HL-60 (cell line): ENCODE measurements at regions not wholly inside any gene's neighbourhood (a gene's known extent, or its start where the extent isn't known, plus 50 kb on each side); places are given as distances from the start of the nearest gene placed in this dataset.

Experiments
- GABPA ChIP-seq: IDR thresholded peaks from 2 replicates; pipeline ENCODE4 v1.6.1; 2012; ENCODE audit warnings: low read depth
- POLR2AphosphoS5 ChIP-seq: IDR thresholded peaks from 2 replicates; pipeline ENCODE4 v1.6.1; 2012; ENCODE audit warnings: low read depth
- SPI1 ChIP-seq: IDR thresholded peaks from 2 replicates; pipeline ENCODE4 v1.6.1; 2012; ENCODE audit warnings: low read depth, mild to moderate bottlenecking, borderline replicate concordance
- TF ChIP-seq, protein P1 (sequence below): IDR thresholded peaks from one replicate; pipeline ENCODE4 v1.5.1; 2011; ENCODE audit warnings: low read length, control low read depth, inconsistent platforms; ENCODE audit not compliant: insufficient read depth
- TF ChIP-seq, protein P2 (sequence below): IDR thresholded peaks from 2 replicates; pipeline ENCODE4 v1.6.1; 2012; ENCODE audit warnings: low read depth; ENCODE audit not compliant: insufficient replicate concordance

DNA sequence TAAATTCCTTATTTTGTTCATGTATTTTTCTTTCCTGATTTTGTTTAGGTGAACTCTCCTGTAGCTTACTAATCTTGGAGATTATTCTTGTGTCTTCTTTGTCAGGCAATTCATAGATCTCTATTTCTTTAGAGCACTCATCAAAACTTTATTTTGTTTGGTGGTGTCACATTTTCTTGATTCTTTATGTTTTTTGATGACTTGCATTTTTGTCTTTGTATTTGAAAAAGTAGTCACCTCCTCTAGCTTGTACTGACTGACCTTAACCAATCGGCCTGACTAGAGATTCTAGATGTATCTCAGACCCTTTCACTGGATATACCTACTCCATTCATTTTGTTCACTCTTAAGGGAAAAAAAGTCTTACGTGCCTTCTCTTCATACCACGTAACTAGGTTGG is 986.3 kb upstream of the LRRTM1 start:
- TF ChIP-seq, protein P1, sequence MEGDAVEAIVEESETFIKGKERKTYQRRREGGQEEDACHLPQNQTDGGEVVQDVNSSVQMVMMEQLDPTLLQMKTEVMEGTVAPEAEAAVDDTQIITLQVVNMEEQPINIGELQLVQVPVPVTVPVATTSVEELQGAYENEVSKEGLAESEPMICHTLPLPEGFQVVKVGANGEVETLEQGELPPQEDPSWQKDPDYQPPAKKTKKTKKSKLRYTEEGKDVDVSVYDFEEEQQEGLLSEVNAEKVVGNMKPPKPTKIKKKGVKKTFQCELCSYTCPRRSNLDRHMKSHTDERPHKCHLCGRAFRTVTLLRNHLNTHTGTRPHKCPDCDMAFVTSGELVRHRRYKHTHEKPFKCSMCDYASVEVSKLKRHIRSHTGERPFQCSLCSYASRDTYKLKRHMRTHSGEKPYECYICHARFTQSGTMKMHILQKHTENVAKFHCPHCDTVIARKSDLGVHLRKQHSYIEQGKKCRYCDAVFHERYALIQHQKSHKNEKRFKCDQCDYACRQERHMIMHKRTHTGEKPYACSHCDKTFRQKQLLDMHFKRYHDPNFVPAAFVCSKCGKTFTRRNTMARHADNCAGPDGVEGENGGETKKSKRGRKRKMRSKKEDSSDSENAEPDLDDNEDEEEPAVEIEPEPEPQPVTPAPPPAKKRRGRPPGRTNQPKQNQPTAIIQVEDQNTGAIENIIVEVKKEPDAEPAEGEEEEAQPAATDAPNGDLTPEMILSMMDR: no peak
- no peak for TF ChIP-seq GABPA
- TF ChIP-seq POLR2AphosphoS5: no peak
- no peak for TF ChIP-seq SPI1
- TF ChIP-seq, protein P2, sequence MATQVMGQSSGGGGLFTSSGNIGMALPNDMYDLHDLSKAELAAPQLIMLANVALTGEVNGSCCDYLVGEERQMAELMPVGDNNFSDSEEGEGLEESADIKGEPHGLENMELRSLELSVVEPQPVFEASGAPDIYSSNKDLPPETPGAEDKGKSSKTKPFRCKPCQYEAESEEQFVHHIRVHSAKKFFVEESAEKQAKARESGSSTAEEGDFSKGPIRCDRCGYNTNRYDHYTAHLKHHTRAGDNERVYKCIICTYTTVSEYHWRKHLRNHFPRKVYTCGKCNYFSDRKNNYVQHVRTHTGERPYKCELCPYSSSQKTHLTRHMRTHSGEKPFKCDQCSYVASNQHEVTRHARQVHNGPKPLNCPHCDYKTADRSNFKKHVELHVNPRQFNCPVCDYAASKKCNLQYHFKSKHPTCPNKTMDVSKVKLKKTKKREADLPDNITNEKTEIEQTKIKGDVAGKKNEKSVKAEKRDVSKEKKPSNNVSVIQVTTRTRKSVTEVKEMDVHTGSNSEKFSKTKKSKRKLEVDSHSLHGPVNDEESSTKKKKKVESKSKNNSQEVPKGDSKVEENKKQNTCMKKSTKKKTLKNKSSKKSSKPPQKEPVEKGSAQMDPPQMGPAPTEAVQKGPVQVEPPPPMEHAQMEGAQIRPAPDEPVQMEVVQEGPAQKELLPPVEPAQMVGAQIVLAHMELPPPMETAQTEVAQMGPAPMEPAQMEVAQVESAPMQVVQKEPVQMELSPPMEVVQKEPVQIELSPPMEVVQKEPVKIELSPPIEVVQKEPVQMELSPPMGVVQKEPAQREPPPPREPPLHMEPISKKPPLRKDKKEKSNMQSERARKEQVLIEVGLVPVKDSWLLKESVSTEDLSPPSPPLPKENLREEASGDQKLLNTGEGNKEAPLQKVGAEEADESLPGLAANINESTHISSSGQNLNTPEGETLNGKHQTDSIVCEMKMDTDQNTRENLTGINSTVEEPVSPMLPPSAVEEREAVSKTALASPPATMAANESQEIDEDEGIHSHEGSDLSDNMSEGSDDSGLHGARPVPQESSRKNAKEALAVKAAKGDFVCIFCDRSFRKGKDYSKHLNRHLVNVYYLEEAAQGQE: no peak
